ENCODE measurements at regions not wholly inside any gene's neighbourhood (a gene's known extent, or its start where the extent isn't known, plus 50 kb on each side); places are given as distances from the start of the nearest gene placed in this dataset.

- TF ChIP-seq, protein P1, sequence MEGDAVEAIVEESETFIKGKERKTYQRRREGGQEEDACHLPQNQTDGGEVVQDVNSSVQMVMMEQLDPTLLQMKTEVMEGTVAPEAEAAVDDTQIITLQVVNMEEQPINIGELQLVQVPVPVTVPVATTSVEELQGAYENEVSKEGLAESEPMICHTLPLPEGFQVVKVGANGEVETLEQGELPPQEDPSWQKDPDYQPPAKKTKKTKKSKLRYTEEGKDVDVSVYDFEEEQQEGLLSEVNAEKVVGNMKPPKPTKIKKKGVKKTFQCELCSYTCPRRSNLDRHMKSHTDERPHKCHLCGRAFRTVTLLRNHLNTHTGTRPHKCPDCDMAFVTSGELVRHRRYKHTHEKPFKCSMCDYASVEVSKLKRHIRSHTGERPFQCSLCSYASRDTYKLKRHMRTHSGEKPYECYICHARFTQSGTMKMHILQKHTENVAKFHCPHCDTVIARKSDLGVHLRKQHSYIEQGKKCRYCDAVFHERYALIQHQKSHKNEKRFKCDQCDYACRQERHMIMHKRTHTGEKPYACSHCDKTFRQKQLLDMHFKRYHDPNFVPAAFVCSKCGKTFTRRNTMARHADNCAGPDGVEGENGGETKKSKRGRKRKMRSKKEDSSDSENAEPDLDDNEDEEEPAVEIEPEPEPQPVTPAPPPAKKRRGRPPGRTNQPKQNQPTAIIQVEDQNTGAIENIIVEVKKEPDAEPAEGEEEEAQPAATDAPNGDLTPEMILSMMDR (optimal IDR thresholded peaks at IDR 0.05 in 1 of 3, IDR thresholded peaks at IDR 0.05 in 1 of 3, conservative IDR thresholded peaks at IDR 0.05 in 1 of 3; ENCODE audit: extremely low read depth in 1 of 3, insufficient read depth in 2 of 3, low read length in 3 of 3) = no peak
- no peak for TF ChIP-seq EZH2 (IDR thresholded peaks at IDR 0.05; ENCODE audit: low read length)
Observed at GRCh38 chr12:97404093-97404492, 58.5 kb upstream of the RMST start.
